Endothelial cell of umbilical vein (primary cell): ENCODE measurements at regions not wholly inside any gene's neighbourhood (a gene's known extent, or its start where the extent isn't known, plus 50 kb on each side); places are given as distances from the start of the nearest gene placed in this dataset.

Source experiments
- BruUV-seq: library from RNA; stranded (reverse); fragments of 400-500 nt; replicated peaks from 2 replicates; lab custom pipeline; 2021; lab: Mats Ljungman, UMichigan
- CTCF ChIA-PET: fragments of 300-600, 350-600 bp; sonication (Branson Sonifier 250); formaldehyde crosslinking; loops from one replicate; lab custom pipeline; 2021; ENCODE audit warnings: antibody characterized with exemption, inconsistent platforms; lab: Charles Lee
- POLR2A ChIA-PET: fragments of 300-600, 350-600 bp; sonication (Branson Sonifier 250); formaldehyde crosslinking; loops from one replicate; lab custom pipeline; 2021; ENCODE audit warnings: antibody characterized with exemption, inconsistent platforms; lab: Charles Lee
- DNase-seq: peaks from one replicate; pipeline ENCODE4 v3.0.0-alpha.2; 2011; ENCODE audit warnings: low read depth, low spot score
- FAIRE-seq: peaks from 2 replicates; lab custom pipeline; 2011; peaks lifted over from hg19 to GRCh38; lab: Jason Lieb, UNC
- H2AFZ ChIP-seq: 2 replicates; pipeline ENCODE4 v1.6.0; 2012; ENCODE audit warnings: low read depth, low read length, control low read depth, inconsistent platforms
- H3K27ac ChIP-seq: 2 replicates; pipeline ENCODE4 v1.5.1; 2011; ENCODE audit warnings: low read depth, mild to moderate bottlenecking, control low read depth, low read length, moderate library complexity; ENCODE audit not compliant: insufficient read depth
- H3K27me3 ChIP-seq, 2 experiments: 2 replicates each; pipeline versions ENCODE4 v1.6.0 to v1.6.1; 2011; ENCODE audit warnings: low read length in 2 of 2, mixed read lengths in 1 of 2; ENCODE audit not compliant: control insufficient read depth in 2 of 2, insufficient read depth in 2 of 2
- H3K36me3 ChIP-seq, 2 experiments: 2 replicates in 1 of 2; 3 replicates in 1 of 2; pipeline ENCODE4 v1.5.1; 2011; ENCODE audit warnings: low read length in 2 of 2, mild to moderate bottlenecking in 1 of 2, moderate library complexity in 1 of 2; ENCODE audit not compliant: control insufficient read depth in 2 of 2, insufficient read depth in 2 of 2; ENCODE audit errors: extremely low read depth in 1 of 2
- H3K4me1 ChIP-seq: 3 replicates; pipeline ENCODE4 v1.5.1; 2011; ENCODE audit warnings: mild to moderate bottlenecking, low read length; ENCODE audit not compliant: control insufficient read depth, insufficient read depth; ENCODE audit errors: extremely low read depth
- H3K4me2 ChIP-seq: 2 replicates; pipeline ENCODE4 v1.6.1; 2011; ENCODE audit warnings: low read length, control low read depth, mixed read lengths; ENCODE audit not compliant: insufficient read depth
- H3K4me3 ChIP-seq, 3 experiments: fragments of 200-600 bp in 1 of 3; sonication (generic), shearing (Covaris generic) in 1 of 3; replicated peaks in 1 of 3; 2 replicates each; pipeline ENCODE4 v1.5.1; 2011 to 2016; ENCODE audit warnings: control low read depth in 3 of 3, low read length in 3 of 3, mild to moderate bottlenecking in 2 of 3, inconsistent platforms in 1 of 3, low read depth in 1 of 3, moderate library complexity in 1 of 3; ENCODE audit not compliant: insufficient read depth in 1 of 3
- H3K79me2 ChIP-seq: 2 replicates; pipeline ENCODE4 v1.6.0; 2012; ENCODE audit warnings: low read length, inconsistent platforms; ENCODE audit not compliant: control insufficient read depth, insufficient read depth
- H3K9ac ChIP-seq: replicated peaks from 2 replicates; pipeline ENCODE3; 2011; ENCODE audit warnings: low read length, control low read depth; ENCODE audit not compliant: insufficient read depth; ENCODE audit errors: extremely low read depth
- H3K9me1 ChIP-seq: replicated peaks from 3 replicates; pipeline ENCODE4 v1.6.0; 2011; ENCODE audit warnings: mild to moderate bottlenecking, low read length; ENCODE audit not compliant: control insufficient read depth, insufficient read depth; ENCODE audit errors: extremely low read depth
- H3K9me3 ChIP-seq: replicated peaks from 2 replicates; pipeline ENCODE4 v1.5.1; 2012; ENCODE audit warnings: low read length, inconsistent platforms; ENCODE audit not compliant: control insufficient read depth, insufficient read depth
- H4K20me1 ChIP-seq: replicated peaks from 2 replicates; pipeline ENCODE3; 2011; ENCODE audit warnings: mild to moderate bottlenecking, low read length; ENCODE audit not compliant: control insufficient read depth, insufficient read depth; ENCODE audit errors: extremely low read depth
- EZH2 ChIP-seq: IDR thresholded peaks from 2 replicates; pipeline ENCODE4 v1.6.1; 2012; ENCODE audit warnings: borderline replicate concordance, low read depth, mild to moderate bottlenecking, moderate library complexity, low read length, inconsistent platforms; ENCODE audit not compliant: severe bottlenecking
- FOS ChIP-seq: IDR thresholded peaks from 2 replicates; pipeline ENCODE4 v1.6.1; 2011; ENCODE audit warnings: mild to moderate bottlenecking, low read length, moderate library complexity, borderline replicate concordance; ENCODE audit not compliant: insufficient read depth
- GATA2 ChIP-seq: IDR thresholded peaks from 2 replicates; pipeline ENCODE4 v1.7.0; 2011; ENCODE audit warnings: low read depth, mild to moderate bottlenecking, moderate library complexity, mixed read lengths, low read length; ENCODE audit not compliant: insufficient read length, insufficient read depth
- JUN ChIP-seq: IDR thresholded peaks from 2 replicates; pipeline ENCODE4 v1.6.1; 2011; ENCODE audit warnings: borderline replicate concordance, low read depth; ENCODE audit not compliant: insufficient read length, insufficient read depth
- MAX ChIP-seq: IDR thresholded peaks from 2 replicates; pipeline ENCODE4 v1.6.1; 2011; ENCODE audit not compliant: insufficient read depth, insufficient read length
- MYC ChIP-seq: IDR thresholded peaks from one replicate; pipeline ENCODE4 v1.6.1; 2011; ENCODE audit warnings: mild to moderate bottlenecking, low read depth, low read length
- POLR2A ChIP-seq: IDR thresholded peaks from 2 replicates; pipeline ENCODE4 v1.6.1; 2012; ENCODE audit warnings: low read depth, mild to moderate bottlenecking, control low read depth, low read length
- POLR2AphosphoS5 ChIP-seq: IDR thresholded peaks from 2 replicates; pipeline ENCODE4 v1.6.1; 2012; ENCODE audit warnings: low read depth, mild to moderate bottlenecking, control low read depth, low read length, moderate library complexity; ENCODE audit not compliant: insufficient read depth
- dilution Hi-C: fragments of 300-500 bp; cut with MboI; formaldehyde crosslinking; loops from one replicate; pipeline ENCODE4 v1.15.0; 2019; ENCODE audit warnings: low sequenced_read_pairs; ENCODE audit not compliant: extremely low pct_ligation_motif_present
- intact Hi-C: fragments of 100-400 bp; cut with micrococcal nuclease; formaldehyde crosslinking; loops from one replicate; pipeline ENCODE4 v1.10.0; 2022
- TF ChIP-seq, protein P1 (sequence below), 2 donors: IDR thresholded peaks; 1 replicate in 1 of 2; 2 replicates in 1 of 2; pipeline ENCODE4 v1.5.1; 2011; ENCODE audit warnings: low read length in 2 of 2, mild to moderate bottlenecking in 2 of 2, moderate library complexity in 2 of 2, control low read depth in 1 of 2, inconsistent platforms in 1 of 2, low read depth in 1 of 2; ENCODE audit not compliant: insufficient read depth in 1 of 2; ENCODE audit errors: extremely low read depth in 1 of 2

- intact Hi-C loops (no loop called here), dilution Hi-C loops (no loop called here)
- Histone ChIP-seq H3K79me2 (no peaks in the 10 kb centered on the region), H4K20me1 (no peaks in the 10 kb centered on the region), H2AFZ (no peak overlapping the region), H3K4me3 (no peak overlapping the region), H3K4me1 (no peaks in the 10 kb centered on the region), H3K27ac (no peak overlapping the region), H3K36me3 (no peaks in the 10 kb centered on the region), H3K9me1 (no peaks in the 10 kb centered on the region), H3K9me3 (no peaks in the 10 kb centered on the region), H3K27me3 (no peaks in the 10 kb centered on the region), H3K9ac (no peak overlapping the region), H3K4me2 (no peak overlapping the region)
- no peak for FAIRE-seq
- TF ChIP-seq POLR2A = no peak
- TF ChIP-seq, protein P1, sequence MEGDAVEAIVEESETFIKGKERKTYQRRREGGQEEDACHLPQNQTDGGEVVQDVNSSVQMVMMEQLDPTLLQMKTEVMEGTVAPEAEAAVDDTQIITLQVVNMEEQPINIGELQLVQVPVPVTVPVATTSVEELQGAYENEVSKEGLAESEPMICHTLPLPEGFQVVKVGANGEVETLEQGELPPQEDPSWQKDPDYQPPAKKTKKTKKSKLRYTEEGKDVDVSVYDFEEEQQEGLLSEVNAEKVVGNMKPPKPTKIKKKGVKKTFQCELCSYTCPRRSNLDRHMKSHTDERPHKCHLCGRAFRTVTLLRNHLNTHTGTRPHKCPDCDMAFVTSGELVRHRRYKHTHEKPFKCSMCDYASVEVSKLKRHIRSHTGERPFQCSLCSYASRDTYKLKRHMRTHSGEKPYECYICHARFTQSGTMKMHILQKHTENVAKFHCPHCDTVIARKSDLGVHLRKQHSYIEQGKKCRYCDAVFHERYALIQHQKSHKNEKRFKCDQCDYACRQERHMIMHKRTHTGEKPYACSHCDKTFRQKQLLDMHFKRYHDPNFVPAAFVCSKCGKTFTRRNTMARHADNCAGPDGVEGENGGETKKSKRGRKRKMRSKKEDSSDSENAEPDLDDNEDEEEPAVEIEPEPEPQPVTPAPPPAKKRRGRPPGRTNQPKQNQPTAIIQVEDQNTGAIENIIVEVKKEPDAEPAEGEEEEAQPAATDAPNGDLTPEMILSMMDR (IDR thresholded peaks at IDR 0.05; ENCODE audit: extremely low read depth in 1 of 2, insufficient read depth in 1 of 2, low read depth in 1 of 2, low read length in 2 of 2) = no peak
- TF ChIP-seq JUN = no peak
- no peak for TF ChIP-seq MYC
- TF ChIP-seq FOS = no peak
- no peak for TF ChIP-seq GATA2
- TF ChIP-seq MAX = no peak
- no peak for TF ChIP-seq POLR2AphosphoS5
- no peak for TF ChIP-seq EZH2
- ChIA-PET CTCF (no interaction called here), POLR2A (no interaction called here)
- no peak for DNase-seq
- no TSS peak for BruUV-seq
These were observed 1142.4 kb upstream of the MIR17HG start for GRCh38 chr13:90205081-90205480.
